Activated B cell treated with CpG ODN at 0.5 μM for 24 hours (primary cell): ENCODE measurements at regions not wholly inside any gene's neighbourhood (a gene's known extent, or its start where the extent isn't known, plus 50 kb on each side); places are given as distances from the start of the nearest gene placed in this dataset.

Source experiments
- ATAC-seq: fragments of 200-7000 bp; cut with Tn5 transposase; one replicate; pipeline ENCODE4 v1.10.0; 2021; ENCODE audit warnings: low read depth, mild to moderate bottlenecking, moderate library complexity
- CTCF ChIA-PET: fragments of 350-600 bp; sonication (Branson Sonifier 250); formaldehyde crosslinking; loops from one replicate; lab custom pipeline; 2021; ENCODE audit warnings: antibody characterized with exemption; lab: Charles Lee
- POLR2A ChIA-PET: fragments of 350-600 bp; sonication (Branson Sonifier 250); formaldehyde crosslinking; loops from one replicate; lab custom pipeline; 2021; ENCODE audit warnings: antibody characterized with exemption; lab: Charles Lee
- DNase-seq: peaks from one replicate; pipeline ENCODE4 v3.0.0; 2022
- H3K27ac Mint-ChIP-seq: one replicate; pipeline ENCODE4 v1.8.0; 2020; ENCODE audit warnings: mixed read lengths
- H3K27me3 Mint-ChIP-seq: one replicate; pipeline ENCODE4 v1.8.0; 2021; ENCODE audit warnings: mixed read lengths
- H3K36me3 Mint-ChIP-seq: one replicate; pipeline ENCODE4 v1.8.0; 2021; ENCODE audit warnings: low read depth, mixed read lengths
- H3K4me1 Mint-ChIP-seq: one replicate; pipeline ENCODE4 v1.8.0; 2021; ENCODE audit warnings: mixed read lengths
- H3K4me3 Mint-ChIP-seq: one replicate; pipeline ENCODE4 v1.8.0; 2020; ENCODE audit warnings: mild to moderate bottlenecking, mixed read lengths
- H3K9me3 Mint-ChIP-seq: one replicate; pipeline ENCODE4 v1.8.0; 2020; ENCODE audit warnings: mixed read lengths
- CTCF ChIP-seq: fragments of 200-600 bp; IDR thresholded peaks from one replicate; pipeline ENCODE4 v1.8.0; 2022; ENCODE audit warnings: antibody characterized with exemption, mild to moderate bottlenecking
- intact Hi-C: fragments of 100-400 bp; cut with micrococcal nuclease; formaldehyde crosslinking; loops from one replicate; pipeline ENCODE4 v1.15.1; 2024

DNA sequence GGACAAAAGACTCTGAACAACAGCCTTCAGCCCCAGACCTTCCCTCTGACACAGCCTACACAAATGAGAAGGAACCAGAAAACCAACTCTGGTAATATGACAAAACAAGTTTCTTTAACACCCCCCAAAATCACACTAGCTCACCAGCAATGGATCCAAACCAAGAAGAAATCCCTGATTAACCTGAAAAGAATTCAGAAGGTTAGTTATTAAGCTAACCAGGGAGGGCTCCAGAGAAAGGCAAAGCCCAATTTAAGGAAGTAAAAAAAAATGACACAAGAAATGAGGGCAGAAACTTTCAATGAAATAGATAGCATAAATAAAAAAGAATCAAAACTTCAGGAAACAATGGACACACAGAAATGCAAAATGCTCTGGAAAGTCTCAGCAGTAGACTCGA is 224.0 kb downstream of the TRIML1 start:
- H3K9me3 Mint-ChIP-seq = peaks cover 14% of the 10 kb centered on the region
- H3K27ac Mint-ChIP-seq = no peak overlapping the region
- TF ChIP-seq CTCF = no peak
- H3K4me1 Mint-ChIP-seq = no peaks in the 10 kb centered on the region
- no peaks in the 10 kb centered on the region for H3K36me3 Mint-ChIP-seq
- H3K27me3 Mint-ChIP-seq = no peaks in the 10 kb centered on the region
- DNase-seq = no peak
- intact Hi-C loops = no loop called here
- H3K4me3 Mint-ChIP-seq = no peak overlapping the region
- CTCF ChIA-PET = no interaction called here
- POLR2A ChIA-PET = no interaction called here
- no peak for ATAC-seq

DNA sequence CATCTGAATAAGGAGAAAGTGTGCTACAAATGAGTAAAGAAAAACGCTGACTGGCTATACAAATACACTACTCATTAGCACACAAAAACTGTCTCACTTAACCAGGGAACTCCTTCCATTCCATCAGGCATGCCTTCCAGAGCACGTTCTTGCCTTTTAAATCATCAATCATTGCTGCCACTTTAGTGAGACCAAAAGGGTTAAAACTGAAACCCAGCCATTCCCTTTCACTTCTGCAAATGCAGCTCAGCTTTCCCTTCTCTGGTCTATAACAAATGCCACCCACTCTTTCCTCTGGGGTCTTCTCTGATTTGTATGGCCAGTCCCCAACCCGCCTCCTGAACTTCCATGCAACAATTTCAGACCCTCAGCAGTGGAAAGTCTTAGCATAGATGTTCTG is 231.5 kb downstream of the TRIML1 start:
- intact Hi-C loops = no loop called here
- H3K9me3 Mint-ChIP-seq = peaks cover 5% of the 10 kb centered on the region
- no peaks in the 10 kb centered on the region for H3K4me1 Mint-ChIP-seq
- CTCF ChIA-PET = no interaction called here
- POLR2A ChIA-PET = no interaction called here
- H3K36me3 Mint-ChIP-seq = no peaks in the 10 kb centered on the region
- no peak overlapping the region for H3K27ac Mint-ChIP-seq
- TF ChIP-seq CTCF = no peak
- no peak overlapping the region for H3K4me3 Mint-ChIP-seq
- ATAC-seq = no peak
- H3K27me3 Mint-ChIP-seq = no peaks in the 10 kb centered on the region
- no peak for DNase-seq

DNA sequence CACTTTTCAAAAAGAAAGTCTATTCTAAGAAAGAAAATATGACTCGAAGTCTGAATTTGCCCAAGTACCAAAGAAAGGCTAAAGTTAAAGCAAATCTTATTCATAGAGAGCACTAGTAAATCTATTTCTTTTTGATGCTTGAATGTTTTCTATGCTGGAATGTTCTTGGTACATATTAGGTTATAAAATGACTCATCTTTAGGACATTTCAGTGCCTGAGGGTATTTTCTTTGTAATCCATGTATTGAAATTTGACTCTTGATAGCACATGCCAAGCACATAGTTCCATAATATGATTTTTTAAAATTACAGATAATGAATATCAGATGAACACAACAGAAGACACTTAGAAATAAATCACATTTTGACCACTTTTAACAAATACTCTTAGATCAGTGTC is 232.8 kb downstream of the TRIML1 start:
- TF ChIP-seq CTCF = no peak
- Mint-ChIP-seq H3K4me3 (no peak overlapping the region), H3K27me3 (no peaks in the 10 kb centered on the region), H3K4me1 (no peaks in the 10 kb centered on the region), H3K9me3 (peaks cover 10% of the 10 kb centered on the region), H3K27ac (no peak overlapping the region), H3K36me3 (no peaks in the 10 kb centered on the region)
- ChIA-PET CTCF (no interaction called here), POLR2A (no interaction called here)
- intact Hi-C loops = no loop called here
- ATAC-seq (no peak), DNase-seq (no peak)

GRCh38 chr4:188372829-188373228 is 233.6 kb downstream of the TRIML1 start:
- DNase-seq = no peak
- CTCF ChIA-PET = no interaction called here

DNA sequence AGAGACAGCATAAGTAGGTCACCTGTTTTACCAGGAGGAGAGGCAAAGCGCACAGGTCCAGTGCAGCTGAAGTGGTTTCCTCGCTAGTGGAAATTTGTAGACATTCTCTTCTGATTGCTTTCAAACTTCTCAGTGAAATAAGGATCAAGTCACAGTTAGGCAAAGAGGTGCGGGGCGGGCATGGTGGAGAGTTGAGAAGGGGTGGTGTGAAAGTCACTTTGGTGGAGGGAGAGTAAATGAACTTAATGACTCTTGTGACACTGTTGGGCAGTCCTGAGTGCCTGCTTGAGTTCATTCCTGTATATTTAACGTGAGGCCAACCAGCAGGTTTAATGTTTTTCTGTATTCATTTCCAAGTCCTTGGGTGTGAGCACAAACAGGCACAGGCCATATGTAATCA is 235.6 kb downstream of the TRIML1 start:
- intact Hi-C loops = no loop called here
- H3K9me3 Mint-ChIP-seq = peaks cover 14% of the 10 kb centered on the region
- H3K4me1 Mint-ChIP-seq = no peaks in the 10 kb centered on the region
- CTCF ChIA-PET = no interaction called here
- no peaks in the 10 kb centered on the region for H3K27me3 Mint-ChIP-seq
- ATAC-seq (no peak), DNase-seq (no peak)
- no peak for TF ChIP-seq CTCF
- H3K36me3 Mint-ChIP-seq = no peaks in the 10 kb centered on the region
- no peak overlapping the region for H3K4me3 Mint-ChIP-seq
- no peak overlapping the region for H3K27ac Mint-ChIP-seq
- POLR2A ChIA-PET = no interaction called here

More at GRCh38 chr4:188372829-188373228, 233.6 kb downstream of the TRIML1 start:
- Mint-ChIP-seq H3K4me1 (no peaks in the 10 kb centered on the region), H3K9me3 (peaks cover 10% of the 10 kb centered on the region), H3K36me3 (no peaks in the 10 kb centered on the region), H3K4me3 (no peak overlapping the region), H3K27ac (no peak overlapping the region), H3K27me3 (no peaks in the 10 kb centered on the region)
- POLR2A ChIA-PET = no interaction called here
- no peak for TF ChIP-seq CTCF
- no peak for ATAC-seq
- intact Hi-C loops = no loop called here
